NT2/D1 (cell line): ENCODE measurements at regions not wholly inside any gene's neighbourhood (a gene's known extent, or its start where the extent isn't known, plus 50 kb on each side); places are given as distances from the start of the nearest gene placed in this dataset.

Experiments used
- YY1 ChIP-seq: IDR thresholded peaks from 2 replicates; pipeline ENCODE4 v1.6.1; 2011; ENCODE audit not compliant: insufficient read length, insufficient read depth
- ZNF274 ChIP-seq: IDR thresholded peaks from 2 replicates; pipeline ENCODE4 v1.6.1; 2011; ENCODE audit warnings: mild to moderate bottlenecking, low read depth, low read length

DNA sequence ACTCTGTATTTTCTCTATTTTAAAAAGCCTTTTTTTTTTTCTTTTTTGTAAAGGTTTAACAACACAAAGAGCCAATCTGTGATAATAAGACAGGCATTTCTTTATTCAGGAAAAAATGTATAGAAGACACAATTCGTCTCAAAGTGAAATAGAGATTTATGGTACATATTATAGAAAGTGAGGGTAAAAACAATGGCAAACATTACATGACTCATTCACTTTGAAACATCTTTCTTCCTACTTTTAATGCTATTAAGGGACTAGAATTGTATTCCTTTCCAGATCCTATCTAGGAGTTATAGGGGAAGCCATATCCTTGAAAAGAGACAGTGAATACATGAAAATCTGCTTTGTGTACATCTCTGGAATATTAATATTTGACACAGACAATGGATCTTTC is 137.1 kb upstream of the MCTP2 start:
- no peak for TF ChIP-seq ZNF274
- no peak for TF ChIP-seq YY1
